ENCODE measurements at regions not wholly inside any gene's neighbourhood (a gene's known extent, or its start where the extent isn't known, plus 50 kb on each side); places are given as distances from the start of the nearest gene placed in this dataset.

DNA sequence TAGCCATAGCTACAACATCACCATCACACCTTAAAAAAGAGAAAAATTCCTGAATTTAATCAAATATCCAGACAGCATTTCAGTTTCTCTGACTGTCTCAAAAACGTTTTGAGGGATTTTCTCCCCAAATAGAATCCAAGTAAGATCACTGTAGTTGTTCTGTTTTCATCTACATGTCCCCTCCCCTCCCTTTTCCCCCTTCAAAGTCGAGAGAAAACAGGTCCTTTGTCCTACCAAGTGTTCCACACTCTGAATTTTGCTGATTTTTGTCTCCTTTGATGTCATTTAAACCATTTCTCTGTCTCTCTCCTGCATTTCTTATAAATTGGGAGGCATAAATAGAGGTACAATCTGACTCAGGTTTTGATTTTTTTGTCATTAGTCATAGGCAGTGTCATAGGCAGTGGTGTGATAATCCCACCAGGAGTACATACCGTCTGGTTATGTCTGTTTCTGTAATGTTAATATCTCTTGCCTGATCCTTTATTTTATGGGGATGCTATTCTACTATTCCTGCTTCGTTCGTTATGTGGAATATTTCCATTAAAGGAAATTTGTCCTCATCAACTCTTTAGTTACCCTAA lies 348.6 kb downstream of the PTTG2 start:
- POLR2A ChIA-PET = no interaction called here
- TF ChIP-seq GRHL2 (CRISPR knock-in tag; IDR thresholded peaks at IDR 0.05; ENCODE audit: insufficient replicate concordance, severe bottlenecking) (no peak), MYBL2 (CRISPR knock-in tag; IDR thresholded peaks at IDR 0.05) (no peak), NR2C2 (CRISPR knock-in tag; IDR thresholded peaks at IDR 0.05) (no peak), KAT7 (CRISPR knock-in tag; IDR thresholded peaks at IDR 0.05; ENCODE audit: borderline replicate concordance) (no peak), IRF2 (CRISPR knock-in tag; IDR thresholded peaks at IDR 0.05; ENCODE audit: borderline replicate concordance, low read depth) (no peak), CBFB (CRISPR knock-in tag; IDR thresholded peaks at IDR 0.05; ENCODE audit: low read depth) (no peak), NR1H2 (CRISPR knock-in tag; IDR thresholded peaks at IDR 0.05) (no peak), EMX1 (CRISPR knock-in tag; IDR thresholded peaks at IDR 0.05) (no peak)
- TF ChIP-seq, protein P1, sequence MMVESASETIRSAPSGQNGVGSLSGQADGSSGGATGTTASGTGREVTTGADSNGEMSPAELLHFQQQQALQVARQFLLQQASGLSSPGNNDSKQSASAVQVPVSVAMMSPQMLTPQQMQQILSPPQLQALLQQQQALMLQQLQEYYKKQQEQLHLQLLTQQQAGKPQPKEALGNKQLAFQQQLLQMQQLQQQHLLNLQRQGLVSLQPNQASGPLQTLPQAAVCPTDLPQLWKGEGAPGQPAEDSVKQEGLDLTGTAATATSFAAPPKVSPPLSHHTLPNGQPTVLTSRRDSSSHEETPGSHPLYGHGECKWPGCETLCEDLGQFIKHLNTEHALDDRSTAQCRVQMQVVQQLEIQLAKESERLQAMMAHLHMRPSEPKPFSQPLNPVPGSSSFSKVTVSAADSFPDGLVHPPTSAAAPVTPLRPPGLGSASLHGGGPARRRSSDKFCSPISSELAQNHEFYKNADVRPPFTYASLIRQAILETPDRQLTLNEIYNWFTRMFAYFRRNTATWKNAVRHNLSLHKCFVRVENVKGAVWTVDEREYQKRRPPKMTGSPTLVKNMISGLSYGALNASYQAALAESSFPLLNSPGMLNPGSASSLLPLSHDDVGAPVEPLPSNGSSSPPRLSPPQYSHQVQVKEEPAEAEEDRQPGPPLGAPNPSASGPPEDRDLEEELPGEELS (CRISPR knock-in tag; IDR thresholded peaks at IDR 0.05) = no peak
- TF ChIP-seq, protein P2, sequence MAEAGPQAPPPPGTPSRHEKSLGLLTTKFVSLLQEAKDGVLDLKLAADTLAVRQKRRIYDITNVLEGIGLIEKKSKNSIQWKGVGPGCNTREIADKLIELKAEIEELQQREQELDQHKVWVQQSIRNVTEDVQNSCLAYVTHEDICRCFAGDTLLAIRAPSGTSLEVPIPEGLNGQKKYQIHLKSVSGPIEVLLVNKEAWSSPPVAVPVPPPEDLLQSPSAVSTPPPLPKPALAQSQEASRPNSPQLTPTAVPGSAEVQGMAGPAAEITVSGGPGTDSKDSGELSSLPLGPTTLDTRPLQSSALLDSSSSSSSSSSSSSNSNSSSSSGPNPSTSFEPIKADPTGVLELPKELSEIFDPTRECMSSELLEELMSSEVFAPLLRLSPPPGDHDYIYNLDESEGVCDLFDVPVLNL (CRISPR knock-in tag; IDR thresholded peaks at IDR 0.05; ENCODE audit: borderline replicate concordance, low read depth) = no peak
- peaks cover 20% of the 10 kb centered on the region for H3K9me3 Mint-ChIP-seq
- DNase-seq (ENCODE audit: low spot score) (no peak), ATAC-seq (no peak)
- CTCF ChIA-PET = interaction anchor here (1.0 kb wide), 1 partner anchor 129 kb away, joined by 3 read pairs; no protein-coding TSS in a partner anchor
- H3K4me3 Mint-ChIP-seq = no peak overlapping the region
- no peak overlapping the region for H3K27ac Mint-ChIP-seq
- H3K36me3 Mint-ChIP-seq = peaks cover 2% of the 10 kb centered on the region; the same call in 1 of the 2 replicates
- H3K27me3 Mint-ChIP-seq (ENCODE audit: low read depth) = no peaks in the 10 kb centered on the region
- H3K4me1 Mint-ChIP-seq = peaks cover 11% of the 10 kb centered on the region

DNA sequence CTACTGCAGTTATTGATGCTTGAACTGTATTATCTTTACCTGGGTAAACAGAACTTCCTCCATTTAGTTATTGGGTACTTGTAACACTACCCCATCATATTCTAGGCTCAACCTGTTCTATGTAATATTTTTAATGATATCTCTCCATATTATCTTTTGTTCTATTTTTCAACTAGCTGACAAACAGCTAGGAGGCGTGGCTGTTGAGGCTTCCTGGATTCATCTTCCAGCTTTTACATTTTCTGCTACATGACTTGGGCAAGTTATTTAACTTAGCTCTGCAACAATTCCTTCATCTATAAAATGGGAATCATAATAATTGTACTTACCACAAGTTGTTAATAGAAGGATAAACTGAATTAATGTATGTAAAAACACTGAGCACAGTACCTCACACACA lies 349.3 kb downstream of the PTTG2 start:
- H3K4me3 Mint-ChIP-seq = no peak overlapping the region
- ChIA-PET POLR2A (no interaction called here), CTCF (interaction anchor here (1.6 kb wide), 1 partner anchor 240 kb away, joined by 3 read pairs; no protein-coding TSS in a partner anchor)
- H3K9me3 Mint-ChIP-seq = peaks cover 17% of the 10 kb centered on the region
- H3K27ac Mint-ChIP-seq = no peak overlapping the region
- H3K27me3 Mint-ChIP-seq (ENCODE audit: low read depth) = no peaks in the 10 kb centered on the region
- no peak for DNase-seq (ENCODE audit: low spot score)
- H3K4me1 Mint-ChIP-seq = peaks cover 11% of the 10 kb centered on the region
- peaks cover 2% of the 10 kb centered on the region; the same call in 1 of the 2 replicates for H3K36me3 Mint-ChIP-seq
- ATAC-seq = no peak
- TF ChIP-seq KAT7 (CRISPR knock-in tag; IDR thresholded peaks at IDR 0.05; ENCODE audit: borderline replicate concordance) (no peak), GTF2I (CRISPR knock-in tag; conservative IDR thresholded peaks at IDR 0.05) (no peak), FOXP1 (CRISPR knock-in tag; IDR thresholded peaks at IDR 0.05; ENCODE audit: borderline replicate concordance) (no peak), OVOL2 (CRISPR knock-in tag; IDR thresholded peaks at IDR 0.05; ENCODE audit: borderline replicate concordance) (no peak), SOX15 (CRISPR knock-in tag; IDR thresholded peaks at IDR 0.05) (no peak), MYBL2 (CRISPR knock-in tag; IDR thresholded peaks at IDR 0.05) (no peak), MXD4 (CRISPR knock-in tag; IDR thresholded peaks at IDR 0.05; ENCODE audit: borderline replicate concordance) (no peak)
- TF ChIP-seq, protein P3, sequence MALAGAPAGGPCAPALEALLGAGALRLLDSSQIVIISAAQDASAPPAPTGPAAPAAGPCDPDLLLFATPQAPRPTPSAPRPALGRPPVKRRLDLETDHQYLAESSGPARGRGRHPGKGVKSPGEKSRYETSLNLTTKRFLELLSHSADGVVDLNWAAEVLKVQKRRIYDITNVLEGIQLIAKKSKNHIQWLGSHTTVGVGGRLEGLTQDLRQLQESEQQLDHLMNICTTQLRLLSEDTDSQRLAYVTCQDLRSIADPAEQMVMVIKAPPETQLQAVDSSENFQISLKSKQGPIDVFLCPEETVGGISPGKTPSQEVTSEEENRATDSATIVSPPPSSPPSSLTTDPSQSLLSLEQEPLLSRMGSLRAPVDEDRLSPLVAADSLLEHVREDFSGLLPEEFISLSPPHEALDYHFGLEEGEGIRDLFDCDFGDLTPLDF (CRISPR knock-in tag; IDR thresholded peaks at IDR 0.05) = no peak
- TF ChIP-seq, protein P4, sequence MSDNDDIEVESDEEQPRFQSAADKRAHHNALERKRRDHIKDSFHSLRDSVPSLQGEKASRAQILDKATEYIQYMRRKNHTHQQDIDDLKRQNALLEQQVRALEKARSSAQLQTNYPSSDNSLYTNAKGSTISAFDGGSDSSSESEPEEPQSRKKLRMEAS (CRISPR knock-in tag; IDR thresholded peaks at IDR 0.05) = no peak
- TF ChIP-seq, protein P5, sequence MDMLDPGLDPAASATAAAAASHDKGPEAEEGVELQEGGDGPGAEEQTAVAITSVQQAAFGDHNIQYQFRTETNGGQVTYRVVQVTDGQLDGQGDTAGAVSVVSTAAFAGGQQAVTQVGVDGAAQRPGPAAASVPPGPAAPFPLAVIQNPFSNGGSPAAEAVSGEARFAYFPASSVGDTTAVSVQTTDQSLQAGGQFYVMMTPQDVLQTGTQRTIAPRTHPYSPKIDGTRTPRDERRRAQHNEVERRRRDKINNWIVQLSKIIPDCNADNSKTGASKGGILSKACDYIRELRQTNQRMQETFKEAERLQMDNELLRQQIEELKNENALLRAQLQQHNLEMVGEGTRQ (CRISPR knock-in tag; IDR thresholded peaks at IDR 0.05) = no peak
- TF ChIP-seq, protein P6, sequence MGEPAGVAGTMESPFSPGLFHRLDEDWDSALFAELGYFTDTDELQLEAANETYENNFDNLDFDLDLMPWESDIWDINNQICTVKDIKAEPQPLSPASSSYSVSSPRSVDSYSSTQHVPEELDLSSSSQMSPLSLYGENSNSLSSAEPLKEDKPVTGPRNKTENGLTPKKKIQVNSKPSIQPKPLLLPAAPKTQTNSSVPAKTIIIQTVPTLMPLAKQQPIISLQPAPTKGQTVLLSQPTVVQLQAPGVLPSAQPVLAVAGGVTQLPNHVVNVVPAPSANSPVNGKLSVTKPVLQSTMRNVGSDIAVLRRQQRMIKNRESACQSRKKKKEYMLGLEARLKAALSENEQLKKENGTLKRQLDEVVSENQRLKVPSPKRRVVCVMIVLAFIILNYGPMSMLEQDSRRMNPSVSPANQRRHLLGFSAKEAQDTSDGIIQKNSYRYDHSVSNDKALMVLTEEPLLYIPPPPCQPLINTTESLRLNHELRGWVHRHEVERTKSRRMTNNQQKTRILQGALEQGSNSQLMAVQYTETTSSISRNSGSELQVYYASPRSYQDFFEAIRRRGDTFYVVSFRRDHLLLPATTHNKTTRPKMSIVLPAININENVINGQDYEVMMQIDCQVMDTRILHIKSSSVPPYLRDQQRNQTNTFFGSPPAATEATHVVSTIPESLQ (CRISPR knock-in tag; IDR thresholded peaks at IDR 0.05) = no peak
- TF ChIP-seq, protein P7, sequence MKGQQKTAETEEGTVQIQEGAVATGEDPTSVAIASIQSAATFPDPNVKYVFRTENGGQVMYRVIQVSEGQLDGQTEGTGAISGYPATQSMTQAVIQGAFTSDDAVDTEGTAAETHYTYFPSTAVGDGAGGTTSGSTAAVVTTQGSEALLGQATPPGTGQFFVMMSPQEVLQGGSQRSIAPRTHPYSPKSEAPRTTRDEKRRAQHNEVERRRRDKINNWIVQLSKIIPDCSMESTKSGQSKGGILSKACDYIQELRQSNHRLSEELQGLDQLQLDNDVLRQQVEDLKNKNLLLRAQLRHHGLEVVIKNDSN (CRISPR knock-in tag; IDR thresholded peaks at IDR 0.05) = no peak
- TF ChIP-seq, protein P8, sequence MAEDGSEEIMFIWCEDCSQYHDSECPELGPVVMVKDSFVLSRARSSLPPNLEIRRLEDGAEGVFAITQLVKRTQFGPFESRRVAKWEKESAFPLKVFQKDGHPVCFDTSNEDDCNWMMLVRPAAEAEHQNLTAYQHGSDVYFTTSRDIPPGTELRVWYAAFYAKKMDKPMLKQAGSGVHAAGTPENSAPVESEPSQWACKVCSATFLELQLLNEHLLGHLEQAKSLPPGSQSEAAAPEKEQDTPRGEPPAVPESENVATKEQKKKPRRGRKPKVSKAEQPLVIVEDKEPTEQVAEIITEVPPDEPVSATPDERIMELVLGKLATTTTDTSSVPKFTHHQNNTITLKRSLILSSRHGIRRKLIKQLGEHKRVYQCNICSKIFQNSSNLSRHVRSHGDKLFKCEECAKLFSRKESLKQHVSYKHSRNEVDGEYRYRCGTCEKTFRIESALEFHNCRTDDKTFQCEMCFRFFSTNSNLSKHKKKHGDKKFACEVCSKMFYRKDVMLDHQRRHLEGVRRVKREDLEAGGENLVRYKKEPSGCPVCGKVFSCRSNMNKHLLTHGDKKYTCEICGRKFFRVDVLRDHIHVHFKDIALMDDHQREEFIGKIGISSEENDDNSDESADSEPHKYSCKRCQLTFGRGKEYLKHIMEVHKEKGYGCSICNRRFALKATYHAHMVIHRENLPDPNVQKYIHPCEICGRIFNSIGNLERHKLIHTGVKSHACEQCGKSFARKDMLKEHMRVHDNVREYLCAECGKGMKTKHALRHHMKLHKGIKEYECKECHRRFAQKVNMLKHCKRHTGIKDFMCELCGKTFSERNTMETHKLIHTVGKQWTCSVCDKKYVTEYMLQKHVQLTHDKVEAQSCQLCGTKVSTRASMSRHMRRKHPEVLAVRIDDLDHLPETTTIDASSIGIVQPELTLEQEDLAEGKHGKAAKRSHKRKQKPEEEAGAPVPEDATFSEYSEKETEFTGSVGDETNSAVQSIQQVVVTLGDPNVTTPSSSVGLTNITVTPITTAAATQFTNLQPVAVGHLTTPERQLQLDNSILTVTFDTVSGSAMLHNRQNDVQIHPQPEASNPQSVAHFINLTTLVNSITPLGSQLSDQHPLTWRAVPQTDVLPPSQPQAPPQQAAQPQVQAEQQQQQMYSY (CRISPR knock-in tag; IDR thresholded peaks at IDR 0.05) = no peak
- TF ChIP-seq, protein P2 (CRISPR knock-in tag; IDR thresholded peaks at IDR 0.05; ENCODE audit: borderline replicate concordance, low read depth) = no peak
